GM21515 (cell line): ENCODE measurements at regions not wholly inside any gene's neighbourhood (a gene's known extent, or its start where the extent isn't known, plus 50 kb on each side); places are given as distances from the start of the nearest gene placed in this dataset.
"Not testable (repeated sequence)": the region's sequence is repeated elsewhere in the genome, so short reads cannot be mapped to it uniquely, and the experiment has no call there.

Experiments
- ATAC-seq: cut with Tn5 transposase; IDR thresholded peaks from one replicate; pipeline ENCODE4 v1.9.1; 2021; ENCODE audit not compliant: unreplicated experiment

DNA sequence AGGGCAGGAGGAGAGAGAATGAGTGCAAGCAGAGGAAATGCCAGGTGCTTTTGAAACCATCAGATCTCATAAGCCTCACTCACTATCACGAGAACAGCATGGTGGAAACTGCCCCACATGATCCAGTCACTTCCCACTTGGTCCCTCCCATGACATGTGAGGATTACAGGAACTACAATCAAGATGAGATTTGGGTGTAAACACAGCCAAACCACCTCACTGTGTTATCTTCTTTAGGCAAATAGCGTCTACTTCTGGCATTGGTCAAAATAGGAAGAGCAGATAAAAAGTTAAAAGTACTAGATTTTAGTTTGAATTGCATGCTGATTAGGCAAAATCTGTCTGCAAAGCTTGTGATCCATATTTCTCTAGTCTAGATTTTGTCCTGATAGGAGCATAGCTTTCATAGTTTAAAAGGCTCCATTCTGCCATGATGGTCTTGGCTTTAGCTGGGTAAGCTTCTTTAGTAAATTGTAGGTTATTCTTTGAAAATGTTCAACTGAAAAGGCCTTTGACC is 267.5 kb downstream of the NKX6-1 start:
- no peak for ATAC-seq

DNA sequence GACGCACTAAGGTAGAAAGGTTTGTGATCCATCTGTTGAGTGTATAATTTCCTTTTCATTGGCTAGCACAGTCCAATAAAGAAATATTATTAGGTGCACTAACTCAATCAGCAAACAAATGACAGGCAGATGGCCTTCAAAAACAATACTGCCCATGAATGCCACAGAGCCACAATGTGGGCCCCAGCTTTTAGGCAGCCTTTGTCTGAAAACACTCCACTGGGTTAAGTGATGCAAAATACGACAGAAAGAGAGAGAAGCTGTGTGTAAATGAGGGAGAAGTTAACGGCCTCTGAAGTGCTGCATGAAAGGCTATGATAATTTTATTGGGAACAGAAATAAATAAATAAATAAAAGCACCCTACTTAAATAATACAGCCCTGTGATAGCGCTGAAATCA is 274.6 kb downstream of the NKX6-1 start:
- no peak for ATAC-seq

- no peak for ATAC-seq
Measured at GRCh38 chr4:84221704-84222103, 277.4 kb downstream of the NKX6-1 start.

DNA sequence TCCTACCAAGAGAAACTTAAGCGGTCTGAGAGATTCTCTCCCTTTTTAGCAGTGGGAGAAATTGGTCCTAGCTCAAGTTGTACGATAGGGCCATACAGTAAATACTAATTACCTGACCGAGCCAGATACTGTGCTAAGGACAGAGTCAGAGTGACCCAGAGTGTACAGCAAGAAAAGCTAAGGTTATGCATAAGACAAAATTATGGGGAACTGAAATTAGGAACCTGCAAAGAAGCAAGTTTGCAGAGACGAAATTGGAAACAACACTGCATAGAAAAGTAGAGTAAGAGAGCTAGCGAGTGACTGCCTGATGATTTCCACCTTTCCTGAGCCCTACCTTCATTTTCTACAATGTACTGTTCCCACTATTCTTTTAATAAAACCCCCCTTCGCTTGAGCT is 278.1 kb downstream of the NKX6-1 start:
- no peak for ATAC-seq

- ATAC-seq: no peak
Measured at GRCh38 chr4:84219656-84220055, 279.4 kb downstream of the NKX6-1 start.

DNA sequence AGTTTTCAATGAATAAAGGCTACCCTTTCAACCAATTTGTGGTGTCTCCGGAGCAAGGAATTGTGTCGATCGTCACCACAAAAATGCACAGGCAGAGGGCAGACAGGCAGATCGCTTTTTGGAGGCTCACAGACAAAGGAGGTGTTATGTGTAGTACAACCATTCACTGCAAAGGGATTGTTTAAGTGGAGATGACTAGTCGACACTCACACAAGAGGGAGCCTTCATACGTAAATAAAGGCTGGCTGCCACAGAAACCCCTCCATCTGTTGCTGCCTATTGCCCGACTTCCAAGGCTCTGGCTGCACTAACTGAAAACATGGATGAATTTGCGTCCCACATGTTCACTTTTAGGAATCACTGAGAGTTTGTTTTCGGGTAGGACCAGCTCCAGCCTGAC is 281.1 kb downstream of the NKX6-1 start:
- no peak for ATAC-seq

- ATAC-seq: no peak
Measured at GRCh38 chr4:84215217-84215616, 283.9 kb downstream of the NKX6-1 start.

GRCh38 chr4:84206226-84206625 is 292.9 kb downstream of the NKX6-1 start:
- not testable (repeated sequence) for ATAC-seq

GRCh38 chr4:84189144-84189543 is 309.9 kb downstream of the NKX6-1 start:
- no peak for ATAC-seq

DNA sequence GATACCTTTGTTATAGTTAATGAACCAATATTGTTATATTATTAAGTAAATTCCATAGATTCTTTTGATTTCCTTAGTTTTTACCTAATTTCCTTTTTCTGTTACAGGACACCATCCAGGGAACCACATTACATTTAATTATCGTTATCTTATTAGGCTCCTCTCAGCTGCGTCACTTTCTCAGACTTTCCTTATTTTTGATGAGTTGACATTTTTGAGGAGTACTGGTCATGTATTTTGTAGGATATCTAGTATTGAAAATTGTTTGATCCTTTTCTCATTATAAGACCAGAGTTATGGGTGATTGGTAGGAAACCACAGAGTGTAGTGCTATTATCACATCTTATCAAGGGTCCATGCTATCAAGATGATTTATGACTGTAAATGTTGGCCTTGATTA is 319.7 kb downstream of the NKX6-1 start:
- ATAC-seq: no peak

DNA sequence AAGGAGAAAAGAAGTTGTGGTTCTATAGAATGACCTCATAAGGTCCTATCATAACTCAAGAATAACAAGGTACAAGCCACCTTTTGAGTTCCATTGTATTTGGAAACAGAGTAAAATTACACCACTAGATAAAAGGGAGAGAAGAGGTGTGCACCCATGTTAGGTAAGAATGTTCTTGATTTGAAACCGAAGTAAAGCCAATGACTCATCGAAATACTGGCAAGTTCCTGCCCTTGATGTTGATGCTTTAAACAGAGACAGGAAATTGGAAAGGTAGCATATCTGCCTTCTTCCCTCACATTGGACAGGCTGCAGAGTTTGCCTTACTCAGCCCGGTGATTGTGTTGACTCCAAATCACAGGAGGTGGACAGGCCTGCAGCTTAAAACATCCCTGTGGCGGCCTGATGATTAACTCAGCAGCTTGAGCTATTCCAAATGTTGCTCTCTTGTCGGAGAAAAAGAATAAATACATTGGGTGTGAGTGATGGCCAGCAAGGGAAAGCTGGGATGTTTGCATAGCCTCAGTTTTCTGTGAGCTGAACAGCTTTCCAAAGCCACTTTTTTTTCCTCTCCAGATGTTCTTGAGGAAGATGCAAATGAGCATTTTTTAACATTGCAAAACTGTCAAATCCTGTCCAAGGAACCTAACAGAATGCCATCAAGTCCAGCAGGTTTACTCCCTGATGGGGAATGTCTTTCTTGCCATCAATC is 321.1 kb downstream of the NKX6-1 start:
- no peak for ATAC-seq

GRCh38 chr4:84176016-84176415 is 323.1 kb downstream of the NKX6-1 start:
- no peak for ATAC-seq

- no peak for ATAC-seq
Measured at GRCh38 chr4:84171871-84172270, 327.2 kb downstream of the NKX6-1 start.

DNA sequence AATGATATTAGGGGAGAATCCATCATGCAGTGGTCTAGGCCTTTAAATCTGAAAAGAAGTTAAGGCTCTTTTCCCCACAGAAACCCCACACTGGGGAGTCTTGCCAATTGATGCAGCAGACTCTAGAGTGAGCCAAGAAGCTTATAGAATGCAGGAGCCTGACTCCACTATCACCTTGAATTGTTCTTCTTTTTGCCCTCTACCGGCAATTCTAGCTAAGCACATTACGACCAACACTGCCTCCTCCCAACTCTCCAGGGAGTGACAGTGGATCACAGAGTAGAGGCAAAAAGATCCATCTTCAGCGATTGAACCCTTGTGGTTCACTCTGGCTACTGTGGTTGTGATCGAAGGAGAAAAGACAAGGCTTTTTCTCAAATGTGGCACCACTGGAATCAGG is 331.5 kb downstream of the NKX6-1 start:
- no peak for ATAC-seq

GRCh38 chr4:84167093-84167492 is 332.0 kb downstream of the NKX6-1 start:
- no peak for ATAC-seq

- no peak for ATAC-seq
Measured at GRCh38 chr4:84166486-84166885, 332.6 kb downstream of the NKX6-1 start.

GRCh38 chr4:84164201-84164600 is 334.9 kb downstream of the NKX6-1 start:
- ATAC-seq: no peak

DNA sequence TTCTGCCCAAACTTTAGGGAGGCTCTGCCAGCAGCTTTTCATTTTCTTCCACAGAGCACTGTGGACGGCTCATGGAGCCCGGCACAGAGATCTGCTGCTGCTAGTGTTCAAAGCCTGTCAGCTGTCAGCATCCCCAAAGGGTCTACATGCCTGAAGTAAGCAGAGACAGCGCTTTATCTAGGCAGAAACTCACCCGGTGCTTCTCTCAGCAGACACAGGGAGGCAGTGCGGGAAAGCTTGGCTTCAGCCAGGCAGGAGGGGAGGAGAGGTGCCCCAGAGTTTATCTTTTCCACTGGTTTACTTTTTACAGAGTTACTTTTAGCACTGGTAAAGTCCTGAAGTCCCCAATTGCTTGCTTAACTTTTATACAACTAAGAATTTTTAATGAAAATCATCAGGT is 339.3 kb downstream of the NKX6-1 start:
- no peak for ATAC-seq

DNA sequence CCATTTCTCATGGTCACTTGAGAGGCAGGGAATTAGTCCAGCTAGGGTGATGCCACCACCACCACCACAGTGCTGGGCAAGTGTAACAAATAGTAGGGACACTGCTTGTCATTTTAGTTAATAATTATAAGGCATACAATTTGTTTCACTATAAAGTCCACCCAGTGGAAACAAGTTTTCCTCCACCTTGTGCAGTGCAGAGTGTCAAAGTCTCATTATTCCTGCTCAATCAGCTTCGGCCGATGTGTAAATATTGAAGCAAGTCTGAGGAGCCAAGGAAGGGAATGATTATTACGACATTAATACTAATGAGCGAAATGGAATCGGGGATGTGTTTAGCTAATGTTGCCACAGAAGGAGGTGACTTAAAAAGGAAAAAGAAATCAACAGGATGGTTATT is 340.4 kb downstream of the NKX6-1 start:
- no peak for ATAC-seq

- ATAC-seq: no peak
Measured at GRCh38 chr4:84151574-84151973, 347.5 kb downstream of the NKX6-1 start.

GRCh38 chr4:84150177-84150576 is 348.9 kb downstream of the NKX6-1 start:
- no peak for ATAC-seq

- ATAC-seq: no peak
Measured at GRCh38 chr4:84147831-84148230, 351.3 kb downstream of the NKX6-1 start.

- no peak for ATAC-seq
Measured at GRCh38 chr4:84146300-84146959, 352.7 kb downstream of the NKX6-1 start.
